ENCODE measurements at regions not wholly inside any gene's neighbourhood (a gene's known extent, or its start where the extent isn't known, plus 50 kb on each side); places are given as distances from the start of the nearest gene placed in this dataset.

- DNase-seq (ENCODE audit: low read depth), result peak; percentile 46
- no peak for TF ChIP-seq CTCF (conservative IDR thresholded peaks at IDR 0.05; ENCODE audit: low read depth, low read length)
- H3K4me3 ChIP-seq (ENCODE audit: low read length), result no peak overlapping the region
Measured at GRCh38 chr10:71156436-71156835, 55.9 kb upstream of the UNC5B start.

- no peak overlapping the region for H3K4me3 ChIP-seq (ENCODE audit: low read length)
- TF ChIP-seq CTCF (conservative IDR thresholded peaks at IDR 0.05; ENCODE audit: low read depth, low read length), result no peak
- DNase-seq (ENCODE audit: low read depth), result no peak
Measured at GRCh38 chr10:71157435-71157834, 54.9 kb upstream of the UNC5B start.

- no peak for DNase-seq (ENCODE audit: low read depth)
- TF ChIP-seq CTCF (conservative IDR thresholded peaks at IDR 0.05; ENCODE audit: low read depth, low read length), result no peak
- no peak overlapping the region for H3K4me3 ChIP-seq (ENCODE audit: low read length)
Measured at GRCh38 chr10:71158251-71158650, 54.1 kb upstream of the UNC5B start.

- no peak for DNase-seq (ENCODE audit: low read depth)
Measured at GRCh38 chr10:71158902-71159301, 53.5 kb upstream of the UNC5B start.

GRCh38 chr10:71159892-71160291 lies 52.5 kb upstream of the UNC5B start:
- no peak for DNase-seq (ENCODE audit: low read depth)
- no peak overlapping the region for H3K4me3 ChIP-seq (ENCODE audit: low read length)
- TF ChIP-seq CTCF (conservative IDR thresholded peaks at IDR 0.05; ENCODE audit: low read depth, low read length), result no peak

More at GRCh38 chr10:71158902-71159301, 53.5 kb upstream of the UNC5B start:
- TF ChIP-seq CTCF (conservative IDR thresholded peaks at IDR 0.05; ENCODE audit: low read depth, low read length), result no peak
- no peak overlapping the region for H3K4me3 ChIP-seq (ENCODE audit: low read length)

GRCh38 chr10:71161425-71161824 lies 50.9 kb upstream of the UNC5B start:
- no peak for TF ChIP-seq CTCF (conservative IDR thresholded peaks at IDR 0.05; ENCODE audit: low read depth, low read length)
- no peak for DNase-seq (ENCODE audit: low read depth)
- H3K4me3 ChIP-seq (ENCODE audit: low read length), result no peak overlapping the region

All from retinal pigment epithelial cell (primary cell).